IMR-90 (cell line): ENCODE measurements at regions not wholly inside any gene's neighbourhood (a gene's known extent, or its start where the extent isn't known, plus 50 kb on each side); places are given as distances from the start of the nearest gene placed in this dataset.

Experiments
- ATAC-seq: fragments of 200-7000 bp; cut with Tn5 transposase; 2 replicates; pipeline ENCODE4 v1.9.1; 2020; ENCODE audit warnings: low read depth, mild to moderate bottlenecking, moderate library complexity
- BruUV-seq: library from RNA; stranded (reverse); fragments of 400-500 nt; replicated peaks from 2 replicates; lab custom pipeline; 2021; lab: Mats Ljungman, UMichigan
- CTCF ChIA-PET: fragments of 300-600 bp; formaldehyde crosslinking; extraction: SDS; loops from one replicate; lab custom pipeline; 2021; ENCODE audit warnings: antibody characterized with exemption; lab: Yijun Ruan, JAX
- POLR2A ChIA-PET: fragments of 300-600 bp; sonication (Branson Sonifier 250); formaldehyde crosslinking; loops from one replicate; lab custom pipeline; 2022; ENCODE audit warnings: antibody characterized with exemption; ENCODE audit not compliant: unreplicated experiment; lab: Charles Lee
- DNase-seq: peaks from one replicate; pipeline ENCODE4 v3.0.0; 2013
- H2AFZ ChIP-seq: replicated peaks from 2 replicates; pipeline ENCODE3; 2013; ENCODE audit warnings: low read length, mild to moderate bottlenecking; ENCODE audit not compliant: poor library complexity
- H2AK5ac ChIP-seq: 2 replicates; pipeline ENCODE4 v1.6.1; 2013; ENCODE audit warnings: low read depth, low read length, inconsistent platforms
- H2AK9ac ChIP-seq: replicated peaks from 2 replicates; pipeline ENCODE3; 2013; ENCODE audit warnings: mild to moderate bottlenecking, low read depth, low read length, moderate library complexity; ENCODE audit not compliant: poor library complexity
- H2BK120ac ChIP-seq: 2 replicates; pipeline ENCODE4 v1.6.1; 2013; ENCODE audit warnings: low read depth, low read length, inconsistent platforms
- H2BK15ac ChIP-seq: 3 replicates; pipeline ENCODE4 v1.6.1; 2013; ENCODE audit warnings: low read depth, low read length, inconsistent platforms
- H2BK20ac ChIP-seq: 2 replicates; pipeline ENCODE4 v1.6.1; 2013; ENCODE audit warnings: low read depth, mild to moderate bottlenecking, inconsistent platforms, low read length, moderate library complexity
- H2BK5ac ChIP-seq: 2 replicates; pipeline ENCODE4 v1.6.1; 2013; ENCODE audit warnings: mild to moderate bottlenecking, low read depth, low read length, inconsistent platforms; ENCODE audit not compliant: poor library complexity, severe bottlenecking
- H3K14ac ChIP-seq: replicated peaks from 2 replicates; pipeline ENCODE4 v1.6.1; 2013; ENCODE audit warnings: low read depth, low read length, inconsistent platforms
- H3K18ac ChIP-seq: 2 replicates; pipeline ENCODE4 v1.6.1; 2013; ENCODE audit warnings: low read depth, low read length, control low read depth
- H3K23ac ChIP-seq: 2 replicates; pipeline ENCODE4 v1.6.1; 2013; ENCODE audit warnings: low read depth, low read length, inconsistent platforms
- H3K27ac ChIP-seq: 2 replicates; pipeline ENCODE4 v1.5.1; 2013; ENCODE audit warnings: mild to moderate bottlenecking, control low read depth, low read length; ENCODE audit not compliant: insufficient read depth
- H3K27me3 ChIP-seq: 2 replicates; pipeline ENCODE4 v1.6.1; 2013; ENCODE audit warnings: low read length; ENCODE audit not compliant: control insufficient read depth, insufficient read depth
- H3K36me3 ChIP-seq: 2 replicates; pipeline ENCODE4 v1.6.1; 2013; ENCODE audit warnings: low read length, mixed read lengths; ENCODE audit not compliant: control insufficient read depth, insufficient read depth
- H3K4ac ChIP-seq: 2 replicates; pipeline ENCODE4 v1.6.1; 2013; ENCODE audit warnings: low read depth, low read length, inconsistent platforms
- H3K4me1 ChIP-seq: 2 replicates; pipeline ENCODE4 v1.6.1; 2013; ENCODE audit warnings: low read length, mixed read lengths; ENCODE audit not compliant: control insufficient read depth, insufficient read depth
- H3K4me2 ChIP-seq: 2 replicates; pipeline ENCODE4 v1.6.1; 2013; ENCODE audit warnings: low read depth, mild to moderate bottlenecking, control low read depth, low read length, moderate library complexity
- H3K4me3 ChIP-seq: 2 replicates; pipeline ENCODE4 v1.5.1; 2013; ENCODE audit warnings: low read depth, mild to moderate bottlenecking, control low read depth, low read length, moderate library complexity; ENCODE audit not compliant: insufficient read depth
- H3K56ac ChIP-seq: 2 replicates; pipeline ENCODE4 v1.6.1; 2013; ENCODE audit warnings: low read length, inconsistent platforms; ENCODE audit not compliant: insufficient read depth; ENCODE audit errors: extremely low read depth
- H3K79me1 ChIP-seq, 2 experiments: 2 replicates each; pipeline ENCODE4 v1.6.1; 2013; ENCODE audit warnings: low read length in 2 of 2, inconsistent platforms in 1 of 2, low read depth in 1 of 2
- H3K9ac ChIP-seq: 2 replicates; pipeline ENCODE4 v1.6.1; 2013; ENCODE audit warnings: low read depth, low read length, control low read depth
- H3K9me1 ChIP-seq: 2 replicates; pipeline ENCODE4 v1.6.1; 2013; ENCODE audit warnings: low read length, inconsistent platforms; ENCODE audit not compliant: insufficient read depth
- H3K9me3 ChIP-seq: 2 replicates; pipeline ENCODE4 v1.6.1; 2013; ENCODE audit warnings: low read length; ENCODE audit not compliant: control insufficient read depth, insufficient read depth
- H4K20me1 ChIP-seq: 2 replicates; pipeline ENCODE4 v1.6.1; 2013; ENCODE audit warnings: low read length, inconsistent platforms; ENCODE audit not compliant: insufficient read depth
- H4K5ac ChIP-seq: 2 replicates; pipeline ENCODE4 v1.6.1; 2013; ENCODE audit warnings: mild to moderate bottlenecking, low read depth, low read length, control low read depth
- H4K8ac ChIP-seq, 2 experiments: 2 replicates each; pipeline ENCODE4 v1.6.1; 2013; ENCODE audit warnings: low read depth in 2 of 2, low read length in 2 of 2, control low read depth in 1 of 2, inconsistent platforms in 1 of 2
- H4K91ac ChIP-seq: 2 replicates; pipeline ENCODE4 v1.6.1; 2013; ENCODE audit warnings: low read depth, low read length, inconsistent platforms; ENCODE audit not compliant: insufficient read depth
- BHLHE40 ChIP-seq: fragments of 150-350 bp; IDR thresholded peaks from 2 replicates; pipeline ENCODE4 v1.6.1; 2016; ENCODE audit warnings: mild to moderate bottlenecking, low read depth, low read length
- CEBPB ChIP-seq: IDR thresholded peaks from 2 replicates; pipeline ENCODE4 v1.6.1; 2012; ENCODE audit warnings: low read depth, low read length, improper control_type of control experiment
- CHD1 ChIP-seq: IDR thresholded peaks from 2 replicates; pipeline ENCODE4 v1.6.1; 2012; ENCODE audit warnings: low read depth, low read length, improper control_type of control experiment
- FOS ChIP-seq: fragments of 150-350 bp; IDR thresholded peaks from 2 replicates; pipeline ENCODE4 v1.6.1; 2016; ENCODE audit warnings: low read depth, low read length
- MAFK ChIP-seq: IDR thresholded peaks from 2 replicates; pipeline ENCODE4 v1.6.1; 2012; ENCODE audit warnings: low read depth, low read length, improper control_type of control experiment
- MAZ ChIP-seq: IDR thresholded peaks from 2 replicates; pipeline ENCODE4 v1.6.1; 2012; ENCODE audit warnings: low read depth, mild to moderate bottlenecking, low read length, improper control_type of control experiment, moderate library complexity, borderline replicate concordance
- MXI1 ChIP-seq: IDR thresholded peaks from 2 replicates; pipeline ENCODE4 v1.6.1; 2012; ENCODE audit warnings: low read depth, mild to moderate bottlenecking, low read length, moderate library complexity, borderline replicate concordance
- NFE2L2 ChIP-seq: fragments of 150-350 bp; IDR thresholded peaks from 2 replicates; pipeline ENCODE4 v1.6.1; 2016; ENCODE audit warnings: low read depth, mild to moderate bottlenecking, low read length
- POLR2A ChIP-seq: IDR thresholded peaks from 2 replicates; pipeline ENCODE4 v1.6.1; 2012; ENCODE audit warnings: mild to moderate bottlenecking, low read depth, low read length
- RAD21 ChIP-seq: IDR thresholded peaks from 2 replicates; pipeline ENCODE4 v1.6.1; 2012; ENCODE audit warnings: low read length, improper control_type of control experiment
- RCOR1 ChIP-seq: IDR thresholded peaks from 2 replicates; pipeline ENCODE4 v1.6.1; 2012; ENCODE audit warnings: mild to moderate bottlenecking, low read length, improper control_type of control experiment; ENCODE audit not compliant: insufficient replicate concordance
- RFX5 ChIP-seq: IDR thresholded peaks from 2 replicates; pipeline ENCODE4 v1.8.0; 2012; ENCODE audit warnings: low read depth, mild to moderate bottlenecking, low read length, moderate library complexity
- SMC3 ChIP-seq: fragments of 150-350 bp; IDR thresholded peaks from 2 replicates; pipeline ENCODE4 v1.6.1; 2016; ENCODE audit warnings: low read depth, mild to moderate bottlenecking, antibody characterized with exemption, low read length, moderate library complexity
- WGBS, 2 experiments: methylation state at CpG; one replicate each; pipeline versions ENCODE4 v1.1.5 to v1.1.7; 2013; ENCODE audit warnings: missing lambda C conversion rate in 2 of 2; ENCODE audit not compliant: insufficient read length in 1 of 2; ENCODE audit errors: extremely low coverage in 2 of 2; 5-methylcytosine and 5-hydroxymethylcytosine counted together
- dilution Hi-C: fragments of 300-500 bp; cut with HindIII; formaldehyde crosslinking; loops from one replicate; pipeline ENCODE4 v1.14.3; 2018; ENCODE audit warnings: low sequenced_read_pairs; ENCODE audit not compliant: unreplicated experiment
- in situ Hi-C: fragments of 300-500 bp; cut with MboI; formaldehyde crosslinking; loops from 3 replicates; pipeline ENCODE4 v1.14.3; 2019; ENCODE audit warnings: low sequenced_read_pairs, inconsistent platforms, mixed read lengths
- intact Hi-C: fragments of 100-400 bp; cut with micrococcal nuclease; formaldehyde crosslinking; loops from 2 replicates; pipeline ENCODE4 v1.10.0; 2022
- TF ChIP-seq, protein P1 (sequence below): fragments of 150-350 bp; IDR thresholded peaks from 2 replicates; pipeline ENCODE4 v1.6.1; 2016; ENCODE audit warnings: low read depth, mild to moderate bottlenecking, low read length, moderate library complexity, borderline replicate concordance
- TF ChIP-seq, protein P2 (sequence below): conservative IDR thresholded peaks from 2 replicates; pipeline ENCODE4 v1.5.1; 2012; ENCODE audit warnings: mild to moderate bottlenecking, low read depth, low read length, improper control_type of control experiment
- TF ChIP-seq, protein P3 (sequence below): fragments of 150-350 bp; IDR thresholded peaks from 2 replicates; pipeline ENCODE4 v1.6.1; 2017; ENCODE audit warnings: mild to moderate bottlenecking, antibody characterized with exemption, low read length, low read depth

DNA sequence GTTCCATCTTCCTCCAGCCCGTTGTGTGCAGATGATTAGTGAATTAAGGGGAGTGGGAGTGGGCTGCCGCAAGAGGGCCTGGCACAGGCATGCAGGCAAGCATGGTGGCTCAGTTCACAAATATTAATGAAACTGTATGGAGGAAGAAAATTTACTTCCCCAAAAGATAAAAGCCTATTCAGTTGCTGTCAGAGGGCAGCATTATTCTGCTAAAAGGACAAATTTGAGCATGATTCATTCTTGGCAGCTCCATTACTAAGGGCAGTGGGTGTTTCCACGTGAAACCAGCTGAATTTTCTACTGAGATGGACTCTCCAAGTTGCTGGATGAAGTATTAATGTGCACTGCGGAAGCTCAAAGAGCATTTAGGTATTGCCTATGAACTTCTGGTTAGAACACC is 90.9 kb upstream of the WDR11 start:
- Histone ChIP-seq H3K4ac (no peak overlapping the region), H3K4me2 (no peak overlapping the region), H3K9me3 (peaks cover 9% of the 10 kb centered on the region; the same call in 1 of the 2 replicates), H3K4me3 (no peak overlapping the region), H2BK15ac (no peak overlapping the region), H3K4me1 (no peaks in the 10 kb centered on the region), H3K36me3 (no peaks in the 10 kb centered on the region), H4K20me1 (no peaks in the 10 kb centered on the region), H2AK5ac (no peak overlapping the region), H3K9ac (no peak overlapping the region), H2BK120ac (no peak overlapping the region), H2AFZ (no peak overlapping the region), H3K18ac (no peak overlapping the region), H4K5ac (no peak overlapping the region), H3K56ac (no peak overlapping the region), H3K79me1 (no peaks in the 10 kb centered on the region), H3K27ac (no peak overlapping the region), H2BK5ac (no peak overlapping the region), H4K91ac (no peak overlapping the region), H3K14ac (no peak overlapping the region), H3K23ac (no peak overlapping the region), H2BK20ac (no peak overlapping the region), H4K8ac (no peak overlapping the region), H3K27me3 (no peaks in the 10 kb centered on the region), H3K9me1 (no peaks in the 10 kb centered on the region), H2AK9ac (no peak overlapping the region)
- no CpG with 5 or more reads among the region's 4 CpGs for WGBS, 2 experiments
- CTCF ChIA-PET, result no interaction called here
- POLR2A ChIA-PET, result no interaction called here
- DNase-seq (no peak), ATAC-seq (no peak)
- TF ChIP-seq MAZ (no peak), RCOR1 (no peak), MAFK (no peak), CHD1 (no peak), CEBPB (no peak), FOS (no peak), RFX5 (no peak), POLR2A (no peak), SMC3 (no peak), NFE2L2 (no peak), MXI1 (no peak), BHLHE40 (no peak), RAD21 (no peak)
- TF ChIP-seq, protein P1, sequence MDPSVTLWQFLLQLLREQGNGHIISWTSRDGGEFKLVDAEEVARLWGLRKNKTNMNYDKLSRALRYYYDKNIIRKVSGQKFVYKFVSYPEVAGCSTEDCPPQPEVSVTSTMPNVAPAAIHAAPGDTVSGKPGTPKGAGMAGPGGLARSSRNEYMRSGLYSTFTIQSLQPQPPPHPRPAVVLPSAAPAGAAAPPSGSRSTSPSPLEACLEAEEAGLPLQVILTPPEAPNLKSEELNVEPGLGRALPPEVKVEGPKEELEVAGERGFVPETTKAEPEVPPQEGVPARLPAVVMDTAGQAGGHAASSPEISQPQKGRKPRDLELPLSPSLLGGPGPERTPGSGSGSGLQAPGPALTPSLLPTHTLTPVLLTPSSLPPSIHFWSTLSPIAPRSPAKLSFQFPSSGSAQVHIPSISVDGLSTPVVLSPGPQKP, result no peak
- TF ChIP-seq, protein P2, sequence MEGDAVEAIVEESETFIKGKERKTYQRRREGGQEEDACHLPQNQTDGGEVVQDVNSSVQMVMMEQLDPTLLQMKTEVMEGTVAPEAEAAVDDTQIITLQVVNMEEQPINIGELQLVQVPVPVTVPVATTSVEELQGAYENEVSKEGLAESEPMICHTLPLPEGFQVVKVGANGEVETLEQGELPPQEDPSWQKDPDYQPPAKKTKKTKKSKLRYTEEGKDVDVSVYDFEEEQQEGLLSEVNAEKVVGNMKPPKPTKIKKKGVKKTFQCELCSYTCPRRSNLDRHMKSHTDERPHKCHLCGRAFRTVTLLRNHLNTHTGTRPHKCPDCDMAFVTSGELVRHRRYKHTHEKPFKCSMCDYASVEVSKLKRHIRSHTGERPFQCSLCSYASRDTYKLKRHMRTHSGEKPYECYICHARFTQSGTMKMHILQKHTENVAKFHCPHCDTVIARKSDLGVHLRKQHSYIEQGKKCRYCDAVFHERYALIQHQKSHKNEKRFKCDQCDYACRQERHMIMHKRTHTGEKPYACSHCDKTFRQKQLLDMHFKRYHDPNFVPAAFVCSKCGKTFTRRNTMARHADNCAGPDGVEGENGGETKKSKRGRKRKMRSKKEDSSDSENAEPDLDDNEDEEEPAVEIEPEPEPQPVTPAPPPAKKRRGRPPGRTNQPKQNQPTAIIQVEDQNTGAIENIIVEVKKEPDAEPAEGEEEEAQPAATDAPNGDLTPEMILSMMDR, result no peak
- TF ChIP-seq, protein P3, sequence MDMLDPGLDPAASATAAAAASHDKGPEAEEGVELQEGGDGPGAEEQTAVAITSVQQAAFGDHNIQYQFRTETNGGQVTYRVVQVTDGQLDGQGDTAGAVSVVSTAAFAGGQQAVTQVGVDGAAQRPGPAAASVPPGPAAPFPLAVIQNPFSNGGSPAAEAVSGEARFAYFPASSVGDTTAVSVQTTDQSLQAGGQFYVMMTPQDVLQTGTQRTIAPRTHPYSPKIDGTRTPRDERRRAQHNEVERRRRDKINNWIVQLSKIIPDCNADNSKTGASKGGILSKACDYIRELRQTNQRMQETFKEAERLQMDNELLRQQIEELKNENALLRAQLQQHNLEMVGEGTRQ, result no peak
- intact Hi-C loops, result no loop called here
- in situ Hi-C loops, result no loop called here
- dilution Hi-C loops, result no loop called here
- no TSS peak for BruUV-seq
